GM11168 (cell line): ENCODE measurements at regions not wholly inside any gene's neighbourhood (a gene's known extent, or its start where the extent isn't known, plus 50 kb on each side); places are given as distances from the start of the nearest gene placed in this dataset.
"Not testable (repeated sequence)": the region's sequence is repeated elsewhere in the genome, so short reads cannot be mapped to it uniquely, and the experiment has no call there.

Source experiments
- in situ Hi-C: fragments of 300-500 bp; cut with MboI; formaldehyde crosslinking; loops from one replicate; pipeline ENCODE4 v1.12.0; 2022; ENCODE audit warnings: low sequenced_read_pairs; ENCODE audit not compliant: unreplicated experiment

DNA sequence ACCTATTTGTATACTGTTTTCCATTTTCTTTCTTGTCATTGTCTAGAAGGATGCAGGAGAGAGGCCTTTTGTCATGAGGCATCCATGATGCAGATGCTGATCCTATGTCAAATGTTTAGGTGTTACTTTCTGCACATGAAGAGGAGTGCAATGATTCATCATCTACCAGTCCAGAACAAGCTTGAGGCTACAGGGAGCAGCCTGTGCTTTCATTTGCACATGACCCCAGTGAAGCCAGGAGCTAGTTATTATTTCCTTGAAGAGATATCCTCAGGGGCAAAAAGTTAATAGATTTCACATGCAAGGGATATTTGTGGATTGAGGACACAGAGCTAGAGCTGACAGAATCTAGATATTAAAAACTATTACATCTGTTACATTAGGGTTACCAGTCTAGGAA lies 204.4 kb upstream of the TGFBR2 start:
- in situ Hi-C loops, result no loop called here

DNA sequence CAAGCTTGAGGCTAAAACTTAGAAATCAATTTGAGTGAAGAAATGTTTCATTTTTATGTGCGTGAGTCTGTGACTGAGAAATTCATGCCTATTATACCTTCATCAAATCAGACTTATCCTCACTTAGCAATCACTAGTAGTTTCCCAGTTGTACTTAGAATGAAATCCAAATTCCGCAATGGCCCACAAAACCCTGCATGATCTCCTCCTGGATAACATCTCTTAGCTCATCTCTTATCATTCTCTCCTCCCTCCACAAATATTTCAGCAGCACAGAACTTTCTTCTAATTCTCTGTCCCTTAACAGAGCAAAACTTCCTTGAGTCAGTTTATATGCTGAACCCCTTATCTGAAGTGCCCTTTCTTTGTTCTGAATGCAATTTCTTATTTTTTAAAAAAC lies 198.8 kb upstream of the TGFBR2 start:
- in situ Hi-C loops, result no loop called here

DNA sequence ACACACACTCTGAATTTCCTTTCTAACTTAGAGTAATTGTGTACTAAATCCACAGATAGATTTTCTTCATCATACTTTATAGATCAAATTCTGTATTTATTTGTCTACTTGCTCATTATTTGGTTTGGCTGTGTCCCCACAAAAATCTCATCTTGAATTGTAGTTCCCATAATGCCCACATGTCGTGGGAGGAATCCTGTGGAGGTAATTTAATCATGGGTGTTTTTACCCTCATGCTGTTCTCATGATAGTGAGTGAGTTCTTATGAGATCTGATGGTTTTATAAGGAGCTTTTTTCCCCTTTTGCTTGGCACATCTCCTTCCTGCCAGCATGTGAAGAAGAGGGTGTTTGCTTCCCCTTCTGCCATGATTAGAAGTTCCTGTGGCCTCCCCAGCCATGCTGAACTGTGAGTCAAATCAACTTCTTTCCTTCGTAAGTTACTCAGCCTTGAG lies 198.3 kb upstream of the TGFBR2 start:
- in situ Hi-C loops, result no loop called here

DNA sequence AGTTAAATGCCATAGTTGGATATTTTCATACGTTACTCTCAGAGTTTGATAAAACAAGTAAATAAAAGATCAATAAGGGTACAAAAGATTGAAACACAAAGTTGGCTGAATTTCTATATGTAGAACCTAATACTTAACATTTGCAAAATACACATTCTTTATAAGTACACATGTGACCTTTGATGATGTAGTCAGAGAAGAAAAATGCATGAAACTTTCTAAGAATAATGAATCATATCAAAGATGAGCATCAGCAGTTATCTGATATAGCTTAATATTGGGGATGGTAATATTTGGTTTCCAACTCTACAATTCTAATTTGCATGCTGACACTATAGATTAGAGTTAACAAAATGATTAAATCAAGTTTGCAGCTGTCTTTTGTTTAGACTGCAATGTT lies 188.0 kb upstream of the TGFBR2 start:
- in situ Hi-C loops, result no loop called here

DNA sequence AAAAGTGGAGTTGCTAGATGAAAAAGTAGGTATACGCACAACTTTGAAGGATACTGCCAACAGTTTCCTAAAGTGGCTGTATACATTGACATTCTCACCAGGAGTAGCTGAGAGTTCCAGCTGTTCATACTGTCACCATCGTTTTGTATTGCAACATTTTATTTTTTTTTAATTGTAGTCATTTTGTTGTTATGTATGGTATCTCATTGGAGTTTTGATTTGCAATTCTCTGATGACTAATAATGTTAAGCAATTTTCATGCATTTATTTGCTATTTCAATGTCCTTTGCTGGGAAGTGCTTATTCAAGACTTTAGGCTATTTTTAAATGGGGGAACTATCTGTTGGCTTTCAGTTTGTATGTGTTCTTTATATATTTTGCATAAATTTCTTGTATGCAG lies 185.1 kb upstream of the TGFBR2 start:
- in situ Hi-C loops, result no loop called here

DNA sequence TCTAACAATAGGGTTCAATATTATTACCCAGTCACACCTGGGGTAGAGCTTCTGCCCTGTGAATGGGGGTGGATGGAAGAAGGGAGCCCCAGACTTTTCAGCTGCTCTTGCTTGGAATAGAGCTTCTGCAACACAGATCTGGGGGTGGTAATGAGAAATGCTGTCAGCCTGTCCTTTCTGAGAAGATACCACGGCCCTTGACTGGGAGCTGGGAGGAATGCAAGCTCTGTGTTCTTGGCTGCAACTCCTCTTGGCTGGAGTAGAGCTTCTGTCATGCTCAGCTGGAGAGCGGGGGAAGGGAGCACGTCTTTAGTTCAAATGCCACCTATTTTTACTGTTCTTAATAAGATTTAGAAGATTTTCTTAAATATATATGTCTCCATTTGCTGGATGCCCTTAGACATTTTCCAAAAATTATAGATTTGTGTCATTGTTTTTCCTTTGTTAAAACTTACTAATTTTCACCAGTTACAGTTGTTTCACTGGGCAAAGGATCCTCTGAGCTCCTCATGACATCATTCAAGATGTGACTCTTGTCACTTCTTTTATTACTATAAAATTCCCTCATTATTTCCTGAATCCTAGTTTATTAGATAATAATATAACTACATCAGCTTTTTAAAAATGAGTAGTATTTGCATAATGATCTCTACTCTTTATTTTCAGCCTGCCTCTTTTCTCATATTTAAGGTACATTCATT lies 180.0 kb upstream of the TGFBR2 start:
- in situ Hi-C loops, result no loop called here

DNA sequence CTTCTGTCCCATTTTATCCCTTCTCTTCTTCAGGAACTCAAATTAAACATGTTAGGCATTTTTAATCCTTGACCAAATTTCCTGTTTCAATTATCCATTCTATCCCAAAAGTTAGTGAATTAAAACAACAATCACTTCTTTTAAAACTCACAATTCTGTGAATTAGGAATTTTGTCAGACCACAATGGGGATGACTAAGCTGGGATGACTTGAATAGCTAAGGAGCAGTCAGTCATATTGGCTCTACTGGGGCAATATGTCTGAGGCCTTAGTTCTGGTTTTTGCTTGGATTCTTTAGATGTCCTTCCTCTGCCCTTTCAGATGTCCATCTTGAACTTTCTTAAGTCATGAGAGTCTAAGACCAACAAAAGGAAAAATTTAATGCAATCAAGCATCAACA lies 178.2 kb upstream of the TGFBR2 start:
- in situ Hi-C loops, result no loop called here

DNA sequence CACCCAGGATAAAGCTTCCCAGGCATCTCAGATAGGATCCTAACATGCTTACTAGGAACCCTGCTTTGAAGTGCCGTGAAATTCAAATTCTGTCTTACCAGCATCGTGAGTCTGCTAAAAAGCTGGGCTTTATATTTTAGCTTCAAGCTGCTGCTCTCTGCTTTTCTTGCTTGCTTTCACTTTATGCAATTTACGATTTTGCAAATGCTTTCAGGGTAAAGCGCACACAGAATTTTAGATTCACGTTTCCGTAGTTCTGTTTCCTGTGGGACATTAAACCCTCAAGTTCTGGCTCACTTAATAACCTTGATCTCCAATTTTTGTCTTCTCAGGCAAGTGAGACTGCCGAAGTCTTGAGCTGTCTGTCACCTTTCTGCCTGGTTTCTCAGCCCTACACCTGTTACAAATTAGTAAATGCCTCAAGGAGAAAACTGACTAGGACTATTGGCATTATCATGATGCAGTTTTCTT lies 170.5 kb upstream of the TGFBR2 start:
- in situ Hi-C loops, result no loop called here

DNA sequence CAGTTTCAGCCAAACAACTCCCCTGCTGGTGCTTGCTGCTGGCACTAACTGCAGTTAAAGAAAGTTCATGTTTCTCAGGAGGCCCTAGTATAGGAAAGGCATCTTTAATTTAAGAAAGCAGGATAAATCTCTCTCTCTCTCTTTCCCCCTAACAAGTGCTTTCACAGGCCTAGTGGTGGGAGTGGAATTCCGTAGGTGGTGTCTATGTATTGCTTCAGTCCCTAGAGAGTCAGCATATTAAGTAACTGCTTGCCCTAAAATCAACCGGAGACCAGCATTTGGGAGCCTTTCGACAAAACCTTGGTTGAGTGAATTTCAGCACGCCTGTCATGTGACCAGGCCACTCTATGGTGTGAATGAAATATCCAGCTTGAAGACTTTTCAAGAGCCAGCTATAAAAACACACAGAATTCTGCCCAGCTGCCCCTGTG lies 169.2 kb upstream of the TGFBR2 start:
- in situ Hi-C loops, result no loop called here

DNA sequence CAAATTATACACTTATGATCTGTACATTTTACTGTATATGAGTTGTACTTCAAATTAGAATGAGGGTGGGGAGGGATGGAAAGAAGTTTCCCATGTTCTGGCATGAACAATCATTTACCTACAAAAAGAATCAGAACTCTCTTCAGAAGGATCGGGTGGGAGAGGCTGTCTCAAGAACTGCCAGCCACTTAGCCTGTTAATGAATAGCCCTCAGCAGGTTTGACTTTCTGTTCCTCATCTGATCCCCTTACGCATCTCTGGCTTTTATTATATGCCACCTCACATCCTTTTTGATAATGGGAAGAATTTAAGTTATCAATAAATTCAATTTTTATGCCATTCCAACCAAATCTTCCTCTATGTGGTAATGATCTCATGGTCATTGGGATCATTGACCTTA lies 168.3 kb upstream of the TGFBR2 start:
- in situ Hi-C loops, result no loop called here

DNA sequence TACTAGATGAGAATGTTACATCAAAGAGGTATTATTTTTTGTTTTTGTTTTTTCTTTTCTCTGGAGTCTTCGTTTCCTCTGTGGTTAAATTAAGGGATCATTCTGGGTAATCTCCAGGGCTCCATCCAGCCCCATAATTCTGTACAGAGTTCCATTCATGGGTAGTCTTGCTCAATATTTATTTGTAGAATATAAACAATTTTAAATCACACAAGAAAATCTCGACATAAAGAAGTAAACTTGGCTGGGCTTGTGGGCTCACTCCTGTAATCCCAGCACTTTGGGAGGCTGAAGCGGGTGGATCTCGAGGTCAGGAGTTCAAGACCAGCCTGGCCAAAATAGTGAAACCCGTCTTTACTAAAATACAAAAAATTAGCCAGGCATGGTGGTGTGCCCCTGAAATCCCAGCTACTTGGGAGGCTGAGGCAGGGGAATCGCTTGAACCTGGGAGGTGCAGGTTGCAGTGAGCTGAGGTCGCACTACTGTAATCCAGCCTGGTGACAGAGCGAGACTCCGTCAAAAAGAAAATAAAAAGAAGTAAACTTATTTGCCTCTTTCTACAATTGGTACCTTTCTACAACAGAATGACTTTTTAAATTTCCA lies 166.8 kb upstream of the TGFBR2 start:
- in situ Hi-C loops, result no loop called here

DNA sequence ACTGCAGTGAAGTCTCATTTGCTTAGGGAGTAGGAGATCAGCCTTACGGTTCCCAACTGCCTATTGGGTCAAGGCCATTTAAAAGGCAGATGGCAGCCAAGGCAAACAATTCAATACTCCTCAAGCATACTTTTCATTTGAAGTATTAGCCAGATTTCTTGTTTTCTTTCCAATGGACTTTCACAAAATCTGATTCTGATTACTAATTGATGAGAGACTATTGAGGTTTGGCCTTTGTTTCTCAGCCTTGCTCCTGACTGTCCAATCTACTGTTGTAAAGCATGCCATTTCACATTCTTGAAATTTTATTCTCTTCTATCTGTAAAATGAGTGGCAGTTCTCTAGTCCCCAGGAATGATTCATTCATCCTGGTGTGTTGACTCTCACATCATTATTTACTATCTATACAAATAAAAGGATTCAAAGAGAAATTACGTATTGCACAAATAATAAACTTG lies 166.2 kb upstream of the TGFBR2 start:
- in situ Hi-C loops, result no loop called here

DNA sequence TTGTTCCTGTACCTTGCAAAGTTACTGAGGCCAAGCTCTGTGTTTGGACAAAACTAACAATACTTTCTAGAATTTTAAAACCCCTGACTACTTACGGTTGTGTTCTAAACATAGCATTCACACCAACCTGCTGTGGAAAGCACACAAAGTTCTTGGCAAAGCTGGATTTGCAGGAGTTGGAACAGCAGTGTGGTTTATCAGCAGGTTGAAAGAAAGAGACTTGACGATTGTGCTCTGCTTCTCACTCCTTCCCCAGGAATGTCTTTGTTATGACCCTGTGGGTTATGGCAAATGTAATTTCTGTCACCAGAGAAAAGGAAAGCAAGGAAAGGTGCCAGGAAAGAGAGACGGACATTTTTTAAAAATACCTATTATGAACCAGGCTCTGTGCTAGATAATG lies 165.5 kb upstream of the TGFBR2 start:
- in situ Hi-C loops, result no loop called here

DNA sequence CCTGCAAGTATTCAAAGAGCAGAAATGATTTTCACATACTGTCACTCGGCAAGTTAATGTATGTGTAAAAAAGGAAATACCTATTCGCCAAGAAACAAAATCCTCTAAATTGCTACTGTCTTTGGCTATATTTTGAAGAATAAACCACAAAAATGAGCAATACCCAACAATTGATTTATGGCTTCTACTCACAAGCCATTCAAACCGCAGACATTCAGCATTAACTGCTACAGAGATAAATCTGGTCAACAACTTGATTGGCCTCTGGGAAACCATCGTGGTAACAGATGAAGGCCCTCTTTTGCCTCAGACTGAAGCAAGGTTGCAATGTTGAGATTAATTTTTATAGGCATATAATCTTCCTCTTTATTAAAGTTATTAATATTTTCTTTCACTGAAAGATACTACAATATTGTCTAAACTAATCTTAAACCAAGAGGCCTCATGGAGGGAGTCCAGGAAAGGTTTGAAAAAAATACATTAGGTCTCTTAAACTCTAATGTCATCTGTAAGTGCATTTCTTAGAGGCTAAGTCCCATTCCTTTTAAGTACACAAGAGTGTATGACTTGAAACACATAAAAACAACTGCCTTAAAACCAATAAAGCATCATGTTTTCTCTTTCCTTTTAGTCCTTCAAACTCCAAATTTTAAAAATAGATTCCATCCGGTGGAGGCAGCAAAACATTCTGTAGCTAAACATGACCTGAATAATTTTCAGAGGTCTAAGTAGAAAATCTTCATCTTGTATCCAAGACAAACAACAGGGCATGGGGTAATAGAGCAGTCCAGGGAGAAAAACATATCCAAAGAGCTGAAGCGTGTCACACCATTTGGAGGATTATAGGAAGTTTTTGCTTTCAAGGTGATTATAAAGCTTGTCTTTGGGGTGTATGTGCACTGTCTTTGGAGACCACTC lies 162.4 kb upstream of the TGFBR2 start:
- in situ Hi-C loops, result no loop called here

DNA sequence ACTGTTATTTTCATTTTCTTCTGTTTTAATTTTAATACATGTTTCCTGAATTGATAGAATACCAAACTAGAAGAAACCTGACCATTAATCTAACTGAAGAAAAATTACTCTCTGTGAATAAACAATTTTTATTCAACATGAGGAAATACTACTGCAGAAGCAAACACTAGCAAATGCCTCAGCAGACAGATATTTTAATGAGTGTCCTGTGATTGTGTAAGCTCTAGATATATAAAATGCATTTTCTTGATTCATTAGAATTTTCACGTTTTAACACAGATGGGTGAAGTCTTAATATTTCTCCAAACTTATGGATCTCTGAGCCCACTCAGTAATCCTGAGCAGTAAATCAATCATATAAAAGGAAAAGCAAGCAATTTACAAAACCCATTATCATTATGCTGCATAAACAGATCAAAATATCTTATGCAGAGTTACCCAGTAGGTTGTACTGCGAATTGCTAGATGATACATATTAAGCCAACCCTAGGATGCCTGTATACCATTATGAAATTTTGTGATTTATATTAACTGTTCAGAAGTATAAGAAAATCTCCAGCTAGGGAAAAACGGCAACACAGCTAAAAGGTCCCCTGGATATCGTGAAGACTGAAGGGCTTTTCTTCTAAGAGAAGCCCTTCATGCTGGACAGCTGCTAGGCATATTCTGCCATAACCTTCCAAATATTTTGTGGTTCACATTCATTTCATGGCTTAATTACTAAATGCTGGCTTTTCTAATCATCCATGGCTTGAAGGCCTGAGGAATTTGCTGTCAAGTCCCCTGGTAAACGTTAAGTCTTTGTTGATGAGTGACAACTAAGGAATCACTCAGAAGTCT lies 157.7 kb upstream of the TGFBR2 start:
- in situ Hi-C loops, result no loop called here

DNA sequence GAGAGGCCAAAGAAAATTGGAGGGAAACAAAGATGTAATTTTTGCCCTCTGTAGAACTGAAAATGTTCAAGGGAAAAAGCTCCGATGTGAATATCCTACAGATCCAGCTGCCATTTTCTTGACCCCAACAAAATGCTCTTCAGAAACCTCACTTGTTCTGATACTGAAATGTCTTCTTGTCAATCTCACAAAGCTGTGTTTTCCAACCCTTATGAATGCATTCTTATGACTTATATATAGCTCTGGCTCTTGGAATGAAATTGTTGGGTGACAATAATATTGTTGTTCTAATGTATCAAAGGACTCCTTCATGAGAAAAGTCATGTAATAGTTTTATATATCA lies 157.1 kb upstream of the TGFBR2 start:
- in situ Hi-C loops, result no loop called here

DNA sequence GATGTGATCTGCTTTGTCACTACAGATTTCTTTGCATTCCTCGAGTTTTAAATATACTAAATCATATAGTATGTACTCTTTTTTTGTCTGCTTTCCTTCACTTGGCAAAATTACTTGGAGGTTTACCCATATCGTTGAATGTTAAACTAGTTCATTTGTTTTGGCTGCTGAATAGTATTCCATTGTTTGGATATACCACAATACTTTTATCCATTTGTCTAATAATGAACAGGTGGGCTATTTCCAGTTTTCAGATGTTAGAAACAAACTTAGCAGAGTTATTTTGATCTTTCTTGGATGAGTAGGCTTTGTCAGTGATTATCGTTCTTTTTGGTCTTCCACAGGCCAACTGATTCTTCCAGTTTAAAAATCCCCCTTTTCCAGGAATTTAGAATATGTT lies 154.0 kb upstream of the TGFBR2 start:
- in situ Hi-C loops, result no loop called here

DNA sequence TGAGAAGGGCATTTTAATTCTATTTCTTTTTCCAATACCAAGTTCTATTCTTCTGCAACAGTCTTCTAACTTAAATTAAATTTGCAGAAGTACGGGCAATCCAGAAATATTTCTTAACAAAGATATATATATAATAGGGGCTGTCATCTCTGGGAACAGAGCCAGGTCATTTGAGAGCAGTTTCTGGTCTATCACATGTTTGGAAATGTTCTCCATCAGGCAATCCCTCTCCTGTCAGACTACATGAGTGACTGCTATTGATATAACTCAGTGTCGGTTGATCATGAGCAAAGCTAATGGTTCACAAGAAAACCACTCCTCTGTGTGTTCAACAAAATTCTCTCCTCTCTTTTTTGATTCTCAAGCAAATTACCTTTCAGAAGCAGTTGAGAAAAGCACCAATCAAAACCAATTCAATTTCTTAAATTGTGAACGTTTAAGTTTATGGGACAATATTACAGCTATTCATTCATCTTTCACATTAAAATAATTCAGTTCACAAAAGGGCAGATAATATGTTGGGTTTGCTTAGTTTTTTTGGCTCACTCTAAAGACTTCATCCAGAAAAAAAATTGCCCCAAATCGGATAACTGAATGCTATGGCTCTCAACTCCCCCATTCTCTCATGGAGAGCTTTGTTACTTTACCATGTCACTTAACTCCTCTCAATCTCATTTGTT lies 152.9 kb upstream of the TGFBR2 start:
- in situ Hi-C loops, result no loop called here

DNA sequence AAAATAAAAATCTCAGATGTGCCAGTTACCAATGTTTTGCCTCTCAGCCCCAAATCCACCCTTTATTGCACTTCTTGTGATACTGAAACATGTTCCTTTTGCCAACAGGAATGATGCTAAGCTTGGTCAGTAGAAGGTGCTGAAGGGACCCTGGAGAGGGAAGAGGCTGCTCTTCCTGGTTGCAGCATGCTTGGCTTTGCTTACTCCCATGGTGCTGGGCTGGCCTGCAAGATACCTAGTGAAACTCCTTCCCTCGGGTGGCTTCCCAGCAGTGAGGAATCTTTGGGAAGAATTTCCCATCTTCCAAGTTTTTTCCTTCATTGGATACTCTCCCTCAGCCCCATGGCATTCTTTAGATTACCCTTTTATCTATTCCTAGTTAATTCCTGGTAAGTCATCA lies 151.8 kb upstream of the TGFBR2 start:
- in situ Hi-C loops, result no loop called here

DNA sequence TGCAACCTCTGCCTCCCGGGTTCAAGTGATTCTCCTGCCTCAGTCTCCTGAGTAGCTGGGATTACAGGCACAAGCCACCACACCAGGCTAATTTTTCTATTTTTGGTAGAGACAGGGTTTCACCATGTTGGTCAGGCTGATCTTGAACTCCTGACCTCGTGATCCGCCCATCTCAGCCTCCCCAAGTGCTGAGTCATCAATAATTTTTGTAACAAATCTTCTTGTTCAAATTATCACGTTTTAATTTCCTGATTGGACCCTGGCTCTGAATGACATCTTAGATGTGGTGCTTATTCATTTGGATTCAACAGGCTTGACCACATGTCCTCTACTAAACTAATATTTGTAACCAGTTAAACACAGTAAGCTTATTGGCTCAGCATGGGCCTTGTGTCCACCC lies 151.3 kb upstream of the TGFBR2 start:
- in situ Hi-C loops, result not testable (repeated sequence)
